Kidney (tissue), 13 donors: ENCODE measurements at regions not wholly inside any gene's neighbourhood (a gene's known extent, or its start where the extent isn't known, plus 50 kb on each side); places are given as distances from the start of the nearest gene placed in this dataset.
"Not testable (repeated sequence)": the region's sequence is repeated elsewhere in the genome, so short reads cannot be mapped to it uniquely, and the experiment has no call there.

Experiments used
- DNase-seq, 5 donors: peaks; one replicate each; pipeline ENCODE4 v3.0.0-alpha.2; 2013 to 2020
- FAIRE-seq: peaks from 2 replicates; lab custom pipeline; 2012; peaks lifted over from hg19 to GRCh38; lab: Jason Lieb, UNC
- H3K27ac ChIP-seq, 2 donors: one replicate each; pipeline ENCODE4 v1.7.0; 2013; ENCODE audit warnings: low read depth in 2 of 2, low read length in 2 of 2, inconsistent platforms in 1 of 2
- H3K27me3 ChIP-seq: one replicate; pipeline ENCODE4 v1.7.1; 2013; ENCODE audit warnings: low read length, inconsistent platforms; ENCODE audit not compliant: control insufficient read depth, insufficient read depth
- H3K36me3 ChIP-seq, 3 donors: one replicate each; pipeline versions ENCODE4 v1.7.0 to v1.7.1; 2013; ENCODE audit warnings: low read length in 3 of 3, control low read depth in 1 of 3, inconsistent platforms in 1 of 3; ENCODE audit not compliant: insufficient read depth in 3 of 3, control insufficient read depth in 2 of 3
- H3K4me1 ChIP-seq, 3 donors: one replicate each; pipeline versions ENCODE4 v1.7.0 to v1.7.1; 2013; ENCODE audit warnings: low read length in 3 of 3, inconsistent platforms in 1 of 3, low read depth in 1 of 3; ENCODE audit not compliant: control insufficient read depth in 2 of 3, insufficient read depth in 2 of 3
- H3K4me3 ChIP-seq, 3 donors: one replicate each; pipeline versions ENCODE4 v1.7.0 to v1.8.1; 2013; ENCODE audit warnings: low read length in 3 of 3, control low read depth in 1 of 3, inconsistent platforms in 1 of 3
- H3K9ac ChIP-seq, 3 donors: one replicate each; pipeline versions ENCODE4 v1.7.0 to v1.7.1; 2013; ENCODE audit warnings: low read length in 3 of 3, control low read depth in 1 of 3, inconsistent platforms in 1 of 3
- H3K9me3 ChIP-seq, 3 donors: one replicate each; pipeline versions ENCODE4 v1.7.0 to v1.7.1; 2013; ENCODE audit warnings: low read length in 3 of 3, control low read depth in 1 of 3, inconsistent platforms in 1 of 3; ENCODE audit not compliant: control insufficient read depth in 2 of 3, insufficient read depth in 1 of 3
- CTCF ChIP-seq: IDR thresholded peaks from 3 replicates; pipeline ENCODE4 v1.5.1; 2012; ENCODE audit warnings: mild to moderate bottlenecking, moderate library complexity, borderline replicate concordance; ENCODE audit not compliant: insufficient read depth; ENCODE audit errors: extremely low read depth
- intact Hi-C: fragments of 100-400 bp; cut with DNase I; formaldehyde crosslinking; loops from one replicate; pipeline ENCODE4 v1.11.1; 2022
- donor health status: control.
- donor health status: control.
- donor health status: control.
- donor health status: control.
- donor health status: control.
- donor health status: DM: yes; HTN: yes; CAD: no.
- donor health status: Normal renal cell carcinoma (clear cell type).

- no peaks in the 10 kb centered on the region for H3K9me3 ChIP-seq
- no peaks in the 10 kb centered on the region for H3K27me3 ChIP-seq
- intact Hi-C loops = no loop called here
- no peak overlapping the region for H3K9ac ChIP-seq
- FAIRE-seq = no peak
- no peak overlapping the region for H3K27ac ChIP-seq
- no peaks in the 10 kb centered on the region for H3K36me3 ChIP-seq
- no peak for DNase-seq
- no peaks in the 10 kb centered on the region for H3K4me1 ChIP-seq
- no peak overlapping the region for H3K4me3 ChIP-seq
- TF ChIP-seq CTCF = no peak
These were observed 734.2 kb upstream of the CHAC2 start for GRCh38 chr2:53033411-53033810.

- H3K9me3 ChIP-seq = no peaks in the 10 kb centered on the region
- no peaks in the 10 kb centered on the region for H3K27me3 ChIP-seq
- FAIRE-seq (no peak), DNase-seq (no peak)
- no peak overlapping the region for H3K4me3 ChIP-seq
- no peak for TF ChIP-seq CTCF
- H3K27ac ChIP-seq = no peak overlapping the region
- no peak overlapping the region for H3K9ac ChIP-seq
- intact Hi-C loops = no loop called here
- H3K36me3 ChIP-seq = no peaks in the 10 kb centered on the region
- no peaks in the 10 kb centered on the region for H3K4me1 ChIP-seq
These were observed 738.7 kb upstream of the CHAC2 start for GRCh38 chr2:53028746-53029423.

GRCh38 chr2:53028225-53028624, 739.4 kb upstream of the CHAC2 start:
- Histone ChIP-seq H3K27ac (no peak overlapping the region), H3K4me1 (no peaks in the 10 kb centered on the region), H3K4me3 (no peak overlapping the region), H3K27me3 (no peaks in the 10 kb centered on the region), H3K9me3 (no peaks in the 10 kb centered on the region), H3K36me3 (no peaks in the 10 kb centered on the region), H3K9ac (no peak overlapping the region)
- FAIRE-seq (no peak), DNase-seq (no peak)
- no peak for TF ChIP-seq CTCF
- intact Hi-C loops = no loop called here

GRCh38 chr2:53022248-53022647, 745.4 kb upstream of the CHAC2 start:
- DNase-seq, H3K36me3 ChIP-seq, H3K4me3 ChIP-seq, H3K9ac ChIP-seq, H3K27ac ChIP-seq, H3K9me3 ChIP-seq, FAIRE-seq, H3K27me3 ChIP-seq, intact Hi-C loops, H3K4me1 ChIP-seq: not testable (repeated sequence)
